H1 (cell line): ENCODE measurements at regions not wholly inside any gene's neighbourhood (a gene's known extent, or its start where the extent isn't known, plus 50 kb on each side); places are given as distances from the start of the nearest gene placed in this dataset.

Experiments
- ASH2L ChIP-seq: fragments of 200-600, 300-600 bp; sonication (generic); IDR thresholded peaks from one replicate; pipeline ENCODE4 v1.7.1; 2017; ENCODE audit warnings: low read length
- CREB1 ChIP-seq: IDR thresholded peaks from 2 replicates; pipeline ENCODE4 v1.6.1; 2012; ENCODE audit warnings: inconsistent platforms
- EZH2 ChIP-seq: fragments of 200-600 bp; sonication (generic); IDR thresholded peaks from 2 replicates; pipeline ENCODE4 v1.7.1; 2012; ENCODE audit warnings: low read depth, mild to moderate bottlenecking, moderate library complexity, low read length, inconsistent platforms; ENCODE audit not compliant: severe bottlenecking
- GTF2F1 ChIP-seq: IDR thresholded peaks from 2 replicates; pipeline ENCODE4 v1.6.1; 2012; ENCODE audit warnings: low read depth, low read length, improper control_type of control experiment, borderline replicate concordance
- HDAC2 ChIP-seq, 2 experiments: fragments of 300-600 bp in 1 of 2; sonication (generic) in 1 of 2; IDR thresholded peaks; 2 replicates each; pipeline ENCODE4 v1.6.1; 2011 to 2012; ENCODE audit warnings: low read depth in 2 of 2, low read length in 2 of 2, mild to moderate bottlenecking in 2 of 2, moderate library complexity in 2 of 2, borderline replicate concordance in 1 of 2, inconsistent platforms in 1 of 2
- HDAC6 ChIP-seq: IDR thresholded peaks from one replicate; pipeline ENCODE4 v1.7.1; 2012; ENCODE audit warnings: low read depth, mild to moderate bottlenecking, inconsistent platforms, low read length, moderate library complexity
- NANOG ChIP-seq: IDR thresholded peaks from 2 replicates; pipeline ENCODE4 v1.6.1; 2011; ENCODE audit warnings: low read length, low read depth, mild to moderate bottlenecking, inconsistent platforms; ENCODE audit not compliant: insufficient read depth, poor library complexity, severe bottlenecking
- RXRA ChIP-seq: IDR thresholded peaks from 2 replicates; pipeline ENCODE4 v1.6.1; 2011; ENCODE audit warnings: low read depth, mild to moderate bottlenecking, low read length, moderate library complexity; ENCODE audit not compliant: insufficient read depth
- SRF ChIP-seq: IDR thresholded peaks from 2 replicates; pipeline ENCODE4 v1.6.1; 2011; ENCODE audit warnings: mild to moderate bottlenecking, low read depth, low read length, moderate library complexity
- YY1 ChIP-seq: IDR thresholded peaks from 2 replicates; pipeline ENCODE4 v1.6.1; 2011; ENCODE audit warnings: low read depth, mild to moderate bottlenecking, low read length

DNA sequence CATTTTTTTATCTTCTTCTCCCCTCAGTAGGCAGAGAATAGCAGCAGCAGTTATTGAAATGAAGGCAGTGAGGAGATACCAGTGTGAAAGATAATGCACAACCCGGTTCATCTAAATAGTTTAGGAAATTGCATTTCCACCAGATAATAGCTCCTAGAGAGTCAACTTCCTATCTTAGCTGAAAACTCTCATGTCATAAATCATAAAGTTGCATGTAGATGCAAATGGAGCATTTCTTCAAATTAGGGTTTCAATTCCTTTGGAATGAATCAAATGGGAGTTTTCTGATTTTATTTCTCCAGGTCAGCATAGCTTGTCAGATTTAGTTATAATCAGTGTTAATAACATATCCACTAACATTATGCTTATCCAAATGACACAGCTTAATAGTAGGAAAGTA lies 335.3 kb downstream of the CNTNAP4 start (continued):
- TF ChIP-seq GTF2F1 (no peak), HDAC2 (IDR thresholded peaks at IDR 0.05; ENCODE audit: borderline replicate concordance in 1 of 2, low read depth in 2 of 2, low read length in 2 of 2) (no peak), SRF (no peak), HDAC6 (no peak), NANOG (no peak), EZH2 (no peak), CREB1 (no peak), RXRA (no peak), YY1 (no peak), ASH2L (no peak)
